VCaP (cell line): ENCODE measurements at regions not wholly inside any gene's neighbourhood (a gene's known extent, or its start where the extent isn't known, plus 50 kb on each side); places are given as distances from the start of the nearest gene placed in this dataset.

ENCODE experiments used
- H3K27ac ChIP-seq: fragments of 450-650 bp; 2 replicates; pipeline ENCODE4 v1.5.1; 2017
- CTCF ChIP-seq: fragments of 450-650 bp; conservative IDR thresholded peaks from 2 replicates; pipeline ENCODE4 v1.5.1; 2017; ENCODE audit warnings: mild to moderate bottlenecking, moderate library complexity

GRCh38 chr16:64541621-64542020 is 580.2 kb downstream of the CDH11 start:
- TF ChIP-seq CTCF: no peak
- no peak overlapping the region for H3K27ac ChIP-seq

GRCh38 chr16:64540434-64540833 is 581.4 kb downstream of the CDH11 start:
- H3K27ac ChIP-seq: no peak overlapping the region
- TF ChIP-seq CTCF: no peak

GRCh38 chr16:64539811-64540371 is 582.0 kb downstream of the CDH11 start:
- no peak for TF ChIP-seq CTCF
- no peak overlapping the region for H3K27ac ChIP-seq

GRCh38 chr16:64534180-64534780 is 587.6 kb downstream of the CDH11 start:
- H3K27ac ChIP-seq: no peak overlapping the region
- no peak for TF ChIP-seq CTCF

- TF ChIP-seq CTCF: no peak
- no peak overlapping the region for H3K27ac ChIP-seq
Observed at GRCh38 chr16:64532691-64533090, 589.2 kb downstream of the CDH11 start.

GRCh38 chr16:64532117-64532516 is 589.7 kb downstream of the CDH11 start:
- H3K27ac ChIP-seq: no peak overlapping the region
- TF ChIP-seq CTCF: no peak

GRCh38 chr16:64531401-64531800 is 590.5 kb downstream of the CDH11 start:
- H3K27ac ChIP-seq: no peak overlapping the region
- no peak for TF ChIP-seq CTCF
